Colonic mucosa (tissue), 4 donors: ENCODE measurements at regions not wholly inside any gene's neighbourhood (a gene's known extent, or its start where the extent isn't known, plus 50 kb on each side); places are given as distances from the start of the nearest gene placed in this dataset.

Experiments
- DNase-seq: peaks from one replicate; pipeline ENCODE4 v3.0.0-alpha.2; 2020
- H3K27ac ChIP-seq: fragments of 200-600 bp; one replicate; pipeline ENCODE4 v1.8.0; 2021
- H3K27me3 ChIP-seq: fragments of 200-600 bp; one replicate; pipeline ENCODE4 v1.8.0; 2021
- H3K36me3 ChIP-seq: fragments of 200-600 bp; one replicate; pipeline ENCODE4 v1.8.0; 2021
- H3K4me1 ChIP-seq: fragments of 200-600 bp; one replicate; pipeline ENCODE4 v1.8.0; 2021; ENCODE audit warnings: mild to moderate bottlenecking
- H3K4me3 ChIP-seq: fragments of 200-600 bp; one replicate; pipeline ENCODE4 v1.8.0; 2021
- H3K9ac ChIP-seq, 2 donors: one replicate each; pipeline ENCODE4 v1.7.0; 2013; ENCODE audit warnings: control low read depth in 2 of 2, low read depth in 2 of 2, low read length in 2 of 2
- H3K9me3 ChIP-seq: fragments of 200-600 bp; one replicate; pipeline ENCODE4 v1.8.0; 2021
- CTCF ChIP-seq: fragments of 200-600 bp; IDR thresholded peaks from one replicate; pipeline ENCODE4 v1.8.0; 2022; ENCODE audit warnings: antibody characterized with exemption, mild to moderate bottlenecking
- intact Hi-C: fragments of 100-400 bp; cut with DNase I; formaldehyde crosslinking; loops from one replicate; pipeline ENCODE4 v1.14.1; 2022
- donor health status: healthy.
- donor health status: DM: no; HTN: no; CAD: no.
- donor health status: DM: no; HTN: no; CAD: no.

DNA sequence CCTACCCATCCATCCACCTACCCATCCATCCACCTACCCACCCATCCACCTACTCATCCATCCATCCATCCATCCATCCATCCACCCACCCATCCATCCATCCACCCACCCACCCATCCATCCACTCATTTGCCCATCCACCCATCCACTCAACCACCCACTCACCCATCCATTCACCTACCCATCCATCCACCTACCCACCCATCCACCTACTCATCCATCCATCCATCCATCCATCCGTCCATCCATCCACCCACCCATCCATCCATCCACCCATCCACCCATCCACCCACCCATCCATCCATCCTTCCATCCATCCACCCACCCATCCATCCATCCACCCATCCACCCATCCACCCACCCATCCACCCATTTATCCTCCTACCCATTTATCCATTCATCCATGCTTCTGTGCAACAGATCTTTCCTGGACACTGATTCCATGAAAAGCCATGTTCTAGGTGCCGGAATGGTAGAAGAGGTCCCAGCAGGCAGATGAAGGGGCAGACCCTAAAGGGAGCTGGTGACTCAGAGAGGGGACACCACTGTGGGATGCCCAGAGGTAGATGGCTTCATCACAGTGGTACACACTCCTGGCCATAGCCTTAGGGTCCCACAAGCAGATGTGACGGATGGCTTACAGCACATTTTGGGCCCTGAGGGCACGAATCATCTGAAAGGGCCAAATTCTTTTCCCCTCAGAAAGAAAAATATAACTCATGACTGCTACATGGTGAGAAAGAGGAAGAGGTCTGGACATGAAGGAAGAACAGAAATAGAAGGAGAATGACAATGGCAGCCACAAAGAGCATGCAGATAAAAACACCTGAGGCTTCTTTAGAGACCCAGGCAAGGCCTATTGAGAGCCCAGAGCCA is 76.0 kb downstream of the KCTD15 start:
- no peak for TF ChIP-seq CTCF
- no peaks in the 10 kb centered on the region for H3K27me3 ChIP-seq
- no peaks in the 10 kb centered on the region for H3K36me3 ChIP-seq
- no peaks in the 10 kb centered on the region for H3K9me3 ChIP-seq
- H3K4me3 ChIP-seq: no peak overlapping the region
- no peak for DNase-seq
- no peaks in the 10 kb centered on the region for H3K4me1 ChIP-seq
- intact Hi-C loops: no loop called here
- no peak overlapping the region for H3K9ac ChIP-seq
- H3K27ac ChIP-seq: no peak overlapping the region

- Histone ChIP-seq H3K9me3 (no peaks in the 10 kb centered on the region), H3K4me3 (no peak overlapping the region), H3K36me3 (no peaks in the 10 kb centered on the region), H3K27ac (no peak overlapping the region), H3K4me1 (no peaks in the 10 kb centered on the region), H3K27me3 (no peaks in the 10 kb centered on the region), H3K9ac (no peak overlapping the region)
- intact Hi-C loops: no loop called here
- TF ChIP-seq CTCF: no peak
- no peak for DNase-seq
These were observed 78.4 kb downstream of the KCTD15 start for GRCh38 chr19:33875071-33875470.

- Histone ChIP-seq H3K4me1 (no peaks in the 10 kb centered on the region), H3K27me3 (no peaks in the 10 kb centered on the region), H3K27ac (no peak overlapping the region), H3K4me3 (no peak overlapping the region), H3K9me3 (no peaks in the 10 kb centered on the region), H3K9ac (no peak overlapping the region), H3K36me3 (no peaks in the 10 kb centered on the region)
- TF ChIP-seq CTCF: no peak
- intact Hi-C loops: no loop called here
- no peak for DNase-seq
These were observed 79.5 kb downstream of the KCTD15 start for GRCh38 chr19:33876192-33876591.

GRCh38 chr19:33878030-33878544 is 81.4 kb downstream of the KCTD15 start:
- no peak overlapping the region for H3K27ac ChIP-seq
- no peaks in the 10 kb centered on the region for H3K36me3 ChIP-seq
- intact Hi-C loops: no loop called here
- H3K27me3 ChIP-seq: no peaks in the 10 kb centered on the region
- no peak overlapping the region for H3K4me3 ChIP-seq
- no peak for TF ChIP-seq CTCF
- H3K9ac ChIP-seq: no peak overlapping the region
- no peaks in the 10 kb centered on the region for H3K9me3 ChIP-seq
- no peaks in the 10 kb centered on the region for H3K4me1 ChIP-seq
- no peak for DNase-seq

- no peak overlapping the region for H3K27ac ChIP-seq
- H3K27me3 ChIP-seq: no peaks in the 10 kb centered on the region
- no peak for DNase-seq
- intact Hi-C loops: no loop called here
- H3K4me1 ChIP-seq: no peaks in the 10 kb centered on the region
- H3K9me3 ChIP-seq: no peaks in the 10 kb centered on the region
- H3K9ac ChIP-seq: no peak overlapping the region
- no peaks in the 10 kb centered on the region for H3K36me3 ChIP-seq
- H3K4me3 ChIP-seq: no peak overlapping the region
- TF ChIP-seq CTCF: no peak
These were observed 82.5 kb downstream of the KCTD15 start for GRCh38 chr19:33878910-33879810.
